Fibroblast of peridontal ligament (primary cell): ENCODE measurements at regions not wholly inside any gene's neighbourhood (a gene's known extent, or its start where the extent isn't known, plus 50 kb on each side); places are given as distances from the start of the nearest gene placed in this dataset.

ENCODE experiments used
- DNase-seq: peaks from one replicate; pipeline ENCODE4 v3.0.0-alpha.2; 2010; ENCODE audit errors: extremely low read depth

DNA sequence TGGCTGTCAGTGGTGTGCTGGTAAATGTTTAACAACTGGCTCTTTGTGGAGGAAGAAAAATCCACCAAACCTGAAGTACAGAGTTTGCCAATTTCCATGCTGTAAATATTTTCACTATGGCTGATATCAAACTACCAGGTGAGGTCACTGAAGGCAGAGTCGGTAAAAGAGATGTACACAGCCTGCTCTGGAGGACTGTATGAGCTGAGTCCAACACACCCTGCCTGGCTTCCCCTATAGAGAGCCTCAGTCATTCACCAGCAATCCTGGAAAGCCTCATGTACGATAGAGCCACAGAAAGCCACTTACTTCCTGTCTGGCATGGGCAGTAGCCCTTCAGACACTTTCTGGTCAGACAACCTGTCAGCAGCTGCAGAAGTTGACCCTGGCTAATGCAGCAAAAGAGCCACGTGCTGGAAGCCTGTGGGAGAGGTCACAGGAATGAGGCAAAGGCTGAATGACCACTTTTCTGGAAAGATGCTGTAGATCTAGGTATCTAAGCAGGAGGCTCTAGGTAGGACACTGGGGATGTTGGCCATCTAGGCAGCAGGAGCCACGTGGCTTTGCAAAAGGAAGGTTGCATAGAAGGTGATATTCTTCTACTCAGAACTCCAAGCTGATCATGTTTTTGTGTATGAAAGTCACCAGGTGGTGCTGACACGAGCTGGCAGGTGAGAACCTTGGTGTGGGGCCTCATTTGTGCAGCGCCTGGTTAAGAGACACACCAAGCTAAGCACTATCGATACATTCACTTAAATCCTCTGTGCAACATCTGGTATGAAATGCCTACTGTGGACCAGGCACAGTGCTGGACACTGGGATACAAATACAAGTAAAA lies 553.9 kb downstream of the VRK1 start:
- no peak for DNase-seq

DNA sequence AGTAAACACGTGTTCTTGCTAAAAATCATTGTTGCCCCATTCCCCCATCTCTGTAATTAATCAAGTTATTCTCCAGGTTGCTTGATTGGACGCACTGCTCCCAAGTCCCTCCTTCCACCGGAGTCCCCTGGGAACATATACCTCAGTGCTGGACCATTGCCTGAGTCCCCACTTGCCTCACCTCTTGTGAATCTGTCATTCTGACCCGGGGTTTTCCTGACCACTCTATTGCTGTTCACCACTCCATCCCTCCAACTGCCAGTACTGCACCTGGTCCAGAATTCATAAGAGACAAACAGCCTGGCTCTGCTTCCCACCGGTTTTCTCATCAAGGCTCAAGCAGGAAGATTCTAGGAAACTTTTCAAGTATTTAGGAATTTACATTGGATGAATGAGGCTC lies 555.9 kb downstream of the VRK1 start:
- DNase-seq = no peak

GRCh38 chr14:97354119-97354722 lies 557.0 kb downstream of the VRK1 start:
- DNase-seq = no peak

DNA sequence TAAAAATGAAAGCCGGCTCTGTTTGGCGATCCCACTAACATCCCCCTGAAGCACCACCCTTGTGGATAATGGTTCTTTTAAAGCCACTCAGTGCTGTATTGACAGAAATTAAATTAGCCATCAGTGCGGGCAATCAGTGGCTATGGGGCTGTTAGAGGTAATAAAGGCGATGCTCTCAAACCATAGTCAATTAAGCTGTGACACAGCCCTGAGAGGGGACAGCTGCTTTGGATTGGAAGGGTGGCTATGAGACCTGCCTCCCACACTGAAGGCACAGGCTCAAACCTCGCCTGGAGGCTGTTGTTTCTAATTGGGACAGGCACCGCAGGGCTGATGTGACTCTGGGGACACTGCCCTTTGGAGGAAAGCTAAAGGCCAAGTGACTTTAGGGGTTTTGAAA lies 562.2 kb downstream of the VRK1 start:
- no peak for DNase-seq

GRCh38 chr14:97361181-97361580 lies 564.0 kb downstream of the VRK1 start:
- no peak for DNase-seq

- DNase-seq = no peak
These were observed 564.8 kb downstream of the VRK1 start for GRCh38 chr14:97361958-97362357.

GRCh38 chr14:97366400-97366799 lies 569.2 kb downstream of the VRK1 start:
- DNase-seq = no peak

- DNase-seq = no peak
These were observed 570.1 kb downstream of the VRK1 start for GRCh38 chr14:97367278-97367677.

- no peak for DNase-seq
These were observed 570.9 kb downstream of the VRK1 start for GRCh38 chr14:97368049-97368448.

DNA sequence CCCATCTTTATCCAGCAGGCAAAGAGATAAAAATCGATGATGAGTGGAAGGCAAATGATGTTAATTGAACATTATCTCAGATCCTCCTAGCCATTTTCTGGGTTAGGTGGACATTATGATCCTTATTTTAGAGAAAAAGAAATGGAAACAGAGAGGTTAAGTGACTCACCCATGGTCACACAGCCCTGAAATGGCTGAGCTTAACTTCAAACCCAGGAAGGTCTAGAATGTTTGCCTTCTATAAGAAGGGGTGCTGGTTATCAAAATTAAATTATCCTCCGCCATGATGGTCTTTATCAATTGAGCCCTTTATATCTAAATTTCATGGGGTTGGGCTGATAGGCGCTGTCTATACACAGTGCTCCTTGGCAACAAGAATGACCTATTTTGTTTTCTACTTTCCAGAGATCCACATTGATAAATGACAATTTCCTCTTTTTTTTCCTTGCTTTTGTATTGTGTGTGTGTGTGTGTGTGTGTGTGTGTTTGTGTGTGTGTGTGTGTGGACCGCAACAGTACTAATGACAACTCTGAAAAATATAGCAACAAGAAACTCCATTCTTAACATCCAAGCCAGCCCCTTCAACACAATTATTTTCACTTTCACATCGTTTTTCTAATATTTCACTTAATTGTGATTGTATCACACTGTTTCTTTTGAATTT lies 571.9 kb downstream of the VRK1 start:
- no peak for DNase-seq

GRCh38 chr14:97369901-97370300 lies 572.7 kb downstream of the VRK1 start:
- no peak for DNase-seq

DNA sequence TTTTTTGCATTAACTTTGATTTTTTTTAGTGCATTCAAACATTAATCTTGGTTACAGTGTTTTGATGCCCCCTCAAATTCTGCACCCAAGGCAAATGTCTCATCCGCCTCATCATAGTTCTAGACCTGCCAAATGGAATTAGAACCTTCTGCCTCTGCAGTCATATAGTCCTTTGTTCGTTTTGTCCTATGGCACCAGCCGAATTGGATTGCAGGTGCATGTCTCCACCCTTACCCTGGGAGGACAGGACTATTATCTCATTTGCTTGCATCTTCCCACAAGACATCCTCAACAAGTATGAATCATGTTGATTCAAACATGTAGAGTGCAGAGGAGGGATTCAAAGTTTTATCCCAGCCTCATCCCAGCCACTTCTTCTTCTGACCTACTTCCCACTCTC lies 579.1 kb downstream of the VRK1 start:
- DNase-seq = no peak

DNA sequence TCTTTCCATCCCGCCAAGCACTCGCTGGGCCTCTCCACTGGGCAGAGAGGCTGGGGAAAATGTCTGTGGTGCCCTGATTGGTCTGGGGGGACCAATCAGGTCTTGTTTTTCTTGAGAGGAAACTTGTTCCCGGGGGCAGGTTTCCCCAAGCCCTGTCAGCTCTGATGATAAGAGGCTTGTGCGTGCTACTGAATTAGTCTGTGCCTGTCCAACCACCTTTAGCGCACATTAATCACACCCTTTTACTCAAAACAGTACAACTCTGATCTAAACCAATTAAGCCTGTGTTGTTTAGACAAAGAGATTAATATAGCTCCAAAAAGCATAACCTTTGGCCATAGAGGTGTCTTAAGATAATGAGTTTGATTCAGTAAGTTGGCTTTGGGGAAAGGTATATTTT lies 580.4 kb downstream of the VRK1 start:
- no peak for DNase-seq

DNA sequence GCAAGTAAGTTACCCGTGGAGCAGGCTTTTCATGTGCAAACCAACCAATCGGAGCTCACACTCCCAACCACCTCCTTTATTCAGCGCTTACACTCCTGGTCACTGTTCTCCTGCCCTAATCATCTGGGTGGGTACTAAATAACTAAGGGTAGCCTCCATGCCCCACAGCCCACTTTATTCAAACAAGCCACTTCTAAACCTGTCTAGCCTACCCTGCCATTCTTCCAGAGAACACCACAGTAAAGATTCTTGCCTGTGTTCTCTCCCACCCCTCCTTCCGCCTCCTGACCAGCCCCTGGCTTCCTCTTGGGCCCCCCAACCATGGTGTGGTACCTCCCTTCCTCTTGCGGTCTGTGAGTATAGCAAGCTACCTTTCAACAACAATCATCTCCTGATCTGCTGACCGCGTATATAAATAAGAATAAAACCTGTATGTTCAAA lies 581.9 kb downstream of the VRK1 start:
- no peak for DNase-seq

DNA sequence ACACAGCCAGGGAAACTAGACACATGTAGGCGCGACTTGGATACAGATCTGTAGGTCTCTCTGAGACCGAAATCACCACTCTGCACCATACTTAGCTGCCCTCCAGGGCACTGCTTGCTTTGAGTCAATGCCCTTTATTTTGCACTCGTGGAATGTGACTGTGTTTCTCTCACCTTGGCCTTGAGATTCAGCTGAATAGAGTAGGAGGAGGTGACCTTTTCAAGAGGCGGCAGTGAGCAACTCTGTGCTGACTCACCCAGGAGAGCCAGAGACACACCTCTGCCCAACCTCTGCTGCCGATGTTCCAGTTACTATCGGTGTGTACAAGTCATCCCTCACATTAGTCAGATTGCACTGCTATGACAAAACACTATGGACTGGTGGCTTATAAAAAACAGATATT lies 583.4 kb downstream of the VRK1 start:
- no peak for DNase-seq

- no peak for DNase-seq
These were observed 584.1 kb downstream of the VRK1 start for GRCh38 chr14:97381309-97381708.

- DNase-seq = no peak
These were observed 585.5 kb downstream of the VRK1 start for GRCh38 chr14:97382616-97383226.

GRCh38 chr14:97385727-97386126 lies 588.5 kb downstream of the VRK1 start:
- DNase-seq = no peak

- DNase-seq = no peak
These were observed 590.2 kb downstream of the VRK1 start for GRCh38 chr14:97387252-97387874.

GRCh38 chr14:97388408-97388807 lies 591.2 kb downstream of the VRK1 start:
- no peak for DNase-seq

DNA sequence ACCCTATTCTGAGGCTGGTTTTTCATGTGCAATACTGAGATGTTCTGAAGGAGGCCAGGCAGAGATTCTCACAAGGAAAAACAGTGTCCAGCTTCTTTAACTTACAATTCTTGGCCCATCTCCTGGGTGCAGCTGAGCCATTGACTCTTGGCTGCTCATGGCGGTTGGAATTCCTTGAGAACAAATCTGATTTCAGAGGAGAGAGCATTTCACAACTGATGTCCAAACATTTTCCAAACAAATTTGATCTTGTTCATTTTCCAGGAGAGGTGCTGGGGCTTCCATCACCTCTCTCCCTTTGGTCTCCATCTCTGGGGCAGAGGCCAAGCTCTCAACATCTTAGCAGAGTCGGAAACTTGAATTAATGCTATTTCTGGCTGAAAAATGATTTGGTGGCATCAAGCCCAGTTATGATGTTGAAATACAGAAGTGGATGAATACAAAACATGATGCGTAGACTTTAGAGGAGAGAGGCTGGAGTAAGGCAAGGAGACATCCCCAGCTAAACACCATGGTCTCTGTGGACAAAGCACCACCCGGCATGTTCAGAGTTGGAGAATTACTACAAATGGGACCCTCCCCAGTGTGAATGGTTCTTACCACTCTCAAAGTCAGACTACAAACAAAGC lies 593.0 kb downstream of the VRK1 start:
- no peak for DNase-seq

DNA sequence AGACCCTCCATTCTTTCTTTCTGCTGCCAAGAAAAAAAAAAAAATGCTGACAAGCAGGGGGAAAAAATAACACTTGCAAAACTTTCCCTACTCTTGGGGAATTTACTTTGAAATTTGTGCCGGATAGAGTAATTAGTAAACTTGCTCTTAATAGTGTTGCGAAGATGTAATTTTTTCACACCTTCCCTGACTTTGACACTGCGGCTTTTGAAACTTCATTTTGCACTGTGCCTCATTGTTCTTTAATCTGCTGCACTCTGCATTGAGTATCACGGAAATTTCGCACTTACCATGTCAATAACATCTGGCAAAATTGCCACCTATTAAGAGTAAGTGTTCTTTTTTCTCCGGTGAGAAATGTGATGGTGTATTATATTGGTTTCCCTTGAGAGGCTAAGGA lies 596.1 kb downstream of the VRK1 start:
- no peak for DNase-seq
